Testis (tissue), 2 donors: ENCODE measurements at regions not wholly inside any gene's neighbourhood (a gene's known extent, or its start where the extent isn't known, plus 50 kb on each side); places are given as distances from the start of the nearest gene placed in this dataset.

Source experiments
- CTCF ChIP-seq, 3 experiments: fragments of 450-650 bp in 2 of 3; fragments of 200-600 bp in 1 of 3; sonication (generic) in 1 of 3; IDR thresholded peaks; one replicate each; pipeline ENCODE4 v1.5.1; 2016 to 2019; ENCODE audit warnings: antibody characterized with exemption in 3 of 3, mild to moderate bottlenecking in 2 of 3, moderate library complexity in 1 of 3
- POLR2A ChIP-seq: fragments of 450-650 bp; IDR thresholded peaks from one replicate; pipeline ENCODE4 v1.6.1; 2017; ENCODE audit warnings: antibody characterized with exemption, mild to moderate bottlenecking, moderate library complexity

GRCh38 chr1:190000365-190000872 lies 477.2 kb downstream of the BRINP3 start:
- TF ChIP-seq CTCF (IDR thresholded peaks at IDR 0.05) (no peak), POLR2A (no peak)
